GM18861 (cell line): ENCODE measurements at regions not wholly inside any gene's neighbourhood (a gene's known extent, or its start where the extent isn't known, plus 50 kb on each side); places are given as distances from the start of the nearest gene placed in this dataset.
"Not testable (repeated sequence)": the region's sequence is repeated elsewhere in the genome, so short reads cannot be mapped to it uniquely, and the experiment has no call there.

Experiments
- ATAC-seq: cut with Tn5 transposase; IDR thresholded peaks from one replicate; pipeline ENCODE4 v1.9.1; 2021; ENCODE audit not compliant: unreplicated experiment

DNA sequence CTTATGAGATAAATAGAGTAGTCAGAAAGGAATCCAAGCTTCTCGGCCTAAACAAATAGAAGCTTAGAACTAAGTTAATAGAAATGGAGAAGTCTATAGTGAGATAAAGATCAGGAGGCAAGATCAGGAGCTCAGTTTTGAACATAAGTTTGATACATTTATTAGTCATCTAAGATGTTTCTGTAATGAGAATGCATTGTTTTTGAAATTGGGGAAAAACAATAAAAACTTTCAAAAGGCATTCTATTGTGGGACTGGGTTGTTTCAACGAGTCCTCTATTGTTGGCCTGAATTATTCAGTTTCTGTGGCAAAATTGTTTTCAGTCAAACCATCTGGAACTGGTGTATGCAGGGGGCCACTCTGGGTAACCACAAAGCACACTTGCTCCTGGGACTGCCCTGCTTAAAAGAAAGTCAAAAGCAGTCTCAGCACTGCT is 181.0 kb upstream of the CLINT1 start:
- ATAC-seq: no peak

DNA sequence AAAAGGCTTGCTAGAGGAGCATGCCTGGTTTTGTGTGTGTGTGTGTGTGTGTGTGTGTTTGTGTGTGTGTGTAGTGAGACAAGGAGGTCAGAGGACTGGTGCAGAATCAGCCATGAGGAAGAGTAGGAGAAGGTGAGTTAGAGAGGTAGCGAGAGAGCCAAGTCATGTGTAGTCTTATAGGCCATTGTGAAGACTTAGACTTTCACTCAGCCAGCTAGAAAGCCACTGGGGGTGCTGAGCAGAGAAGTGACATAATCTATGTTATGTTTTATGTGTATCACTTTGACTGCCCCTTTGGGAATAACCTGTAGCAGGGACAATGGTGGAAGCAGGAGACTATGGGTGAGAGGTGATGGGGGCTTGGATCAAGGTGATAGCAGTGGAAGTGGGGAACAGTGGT is 180.5 kb upstream of the CLINT1 start:
- no peak for ATAC-seq

DNA sequence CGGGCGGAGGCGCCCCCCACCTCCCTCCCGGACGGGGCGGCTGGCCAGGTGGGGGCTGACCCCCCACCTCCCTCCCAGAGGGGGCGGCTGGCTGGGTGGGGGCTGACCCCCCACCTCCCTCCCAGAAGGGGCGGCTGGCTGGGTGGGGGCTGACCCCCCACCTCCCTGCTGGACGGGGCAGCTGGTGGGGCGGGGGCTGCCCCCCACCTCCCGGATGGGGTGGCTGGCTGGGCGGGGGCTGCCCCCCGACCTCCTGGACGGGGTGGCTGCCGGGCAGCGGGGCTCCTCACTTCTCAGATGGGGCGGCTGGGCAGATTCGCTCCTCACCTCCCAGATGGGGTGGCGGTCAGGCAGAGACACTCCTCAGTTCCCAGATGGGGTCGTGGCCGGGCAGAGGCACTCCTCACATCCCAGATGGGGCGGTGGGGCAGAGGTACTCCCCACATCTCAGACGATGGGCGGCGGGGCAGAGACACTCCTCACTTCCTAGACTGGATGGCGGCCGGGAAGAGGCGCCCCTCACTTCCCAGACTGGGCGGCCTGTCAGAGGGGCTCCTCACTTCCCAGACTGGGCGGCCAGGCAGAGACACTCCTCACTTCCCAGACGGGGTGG is 178.1 kb upstream of the CLINT1 start:
- not testable (repeated sequence) for ATAC-seq

DNA sequence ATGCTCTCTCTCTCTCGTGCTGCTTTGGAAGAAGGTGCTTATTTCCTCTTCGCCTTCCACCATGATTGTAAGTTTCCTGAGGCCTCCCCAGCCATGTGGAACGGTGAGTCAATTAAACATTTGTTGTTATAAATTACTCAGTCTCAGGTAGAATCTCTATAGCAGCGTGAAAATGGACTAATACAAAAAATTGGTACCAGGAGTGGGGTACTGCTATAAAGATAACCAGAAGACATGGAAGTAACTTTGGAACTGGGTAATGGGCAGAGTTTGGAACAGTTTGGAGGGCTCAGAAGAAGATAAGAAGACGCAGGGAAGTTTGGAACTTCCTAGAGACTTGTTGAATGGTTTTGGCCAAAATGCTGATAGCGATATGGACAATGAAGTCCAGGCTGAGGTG is 175.6 kb upstream of the CLINT1 start:
- not testable (repeated sequence) for ATAC-seq

- no peak for ATAC-seq
These were observed 174.8 kb upstream of the CLINT1 start for GRCh38 chr5:158033724-158034123.

DNA sequence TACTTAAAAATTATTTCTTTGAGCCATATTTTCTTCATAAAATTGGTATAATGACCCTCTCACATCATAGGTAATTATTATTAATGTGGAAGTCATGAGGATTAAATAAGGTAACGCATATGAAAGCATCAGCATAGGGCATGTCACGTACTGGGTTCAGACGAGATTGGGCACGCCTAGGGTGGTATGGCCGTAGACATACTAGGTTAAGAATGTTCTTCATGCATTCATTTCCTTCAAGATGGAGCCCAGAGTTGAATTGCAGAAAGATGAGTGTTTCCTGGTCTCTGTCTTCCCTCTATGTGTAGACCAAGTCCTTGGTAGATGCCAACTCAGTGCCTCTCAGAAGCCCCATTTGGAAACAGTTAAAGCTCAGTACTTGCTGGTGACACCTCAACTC is 174.1 kb upstream of the CLINT1 start:
- no peak for ATAC-seq

DNA sequence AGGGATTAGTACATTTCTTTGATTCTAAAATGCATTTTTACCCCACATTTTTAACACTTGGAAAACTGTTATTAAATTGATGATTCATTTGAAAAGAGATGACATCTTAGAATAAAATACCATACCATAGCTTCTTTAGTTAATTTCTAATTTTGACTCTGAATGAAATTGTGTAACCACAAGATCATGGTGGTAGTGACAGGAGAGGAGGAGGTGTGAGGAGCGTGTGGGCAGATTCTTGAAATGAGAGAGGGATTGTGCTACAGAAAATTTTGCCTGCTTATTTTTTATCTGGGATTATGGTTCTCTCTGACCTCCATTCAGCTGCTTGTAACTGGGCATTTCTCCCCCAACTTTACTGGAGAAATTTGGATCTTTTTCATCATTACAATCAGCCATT is 173.3 kb upstream of the CLINT1 start:
- ATAC-seq: no peak

DNA sequence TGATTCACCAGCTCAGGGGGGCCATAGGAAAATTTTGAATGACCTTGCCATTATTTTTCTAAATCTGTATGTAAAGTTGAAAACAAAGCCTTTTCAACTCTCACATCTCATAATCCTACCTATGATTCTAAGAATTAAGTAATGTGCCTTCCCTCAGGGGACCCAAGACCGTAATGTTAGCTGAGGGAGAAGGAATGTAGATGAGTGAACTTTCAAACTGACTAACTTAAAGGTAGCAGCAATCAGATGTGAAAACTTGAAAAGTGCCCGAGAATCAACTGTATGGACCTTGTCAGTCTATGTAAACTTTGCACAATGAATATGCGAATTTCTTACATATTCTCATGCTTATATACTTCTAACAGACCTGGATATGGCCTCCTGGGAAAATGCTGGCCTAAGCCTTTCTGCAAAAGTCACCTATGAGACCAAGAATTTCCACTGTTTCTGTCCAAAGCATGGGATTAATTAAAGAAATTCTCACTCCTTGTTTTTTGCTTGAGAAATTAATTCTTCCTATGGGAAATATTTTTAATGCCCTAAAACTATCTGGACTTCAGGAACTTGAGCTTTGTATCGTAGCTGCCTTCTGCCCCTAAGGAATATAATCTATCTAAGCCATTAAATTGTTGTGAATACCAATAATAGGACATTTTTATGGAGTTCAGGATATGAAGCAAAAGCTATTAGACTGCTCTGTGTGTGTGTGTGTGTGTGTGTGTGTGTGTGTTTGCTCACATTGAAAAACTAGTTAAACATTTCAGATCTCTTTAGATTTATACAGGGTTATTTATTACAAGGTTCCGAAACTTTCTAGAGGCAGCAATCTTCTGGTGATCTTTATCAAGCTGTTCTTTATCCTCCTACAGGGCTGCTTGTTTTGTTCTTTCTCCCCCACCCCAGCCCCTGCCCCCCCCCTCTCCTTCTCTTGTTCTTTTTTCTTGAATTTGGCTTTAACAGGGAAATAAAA is 169.1 kb upstream of the CLINT1 start:
- no peak for ATAC-seq

DNA sequence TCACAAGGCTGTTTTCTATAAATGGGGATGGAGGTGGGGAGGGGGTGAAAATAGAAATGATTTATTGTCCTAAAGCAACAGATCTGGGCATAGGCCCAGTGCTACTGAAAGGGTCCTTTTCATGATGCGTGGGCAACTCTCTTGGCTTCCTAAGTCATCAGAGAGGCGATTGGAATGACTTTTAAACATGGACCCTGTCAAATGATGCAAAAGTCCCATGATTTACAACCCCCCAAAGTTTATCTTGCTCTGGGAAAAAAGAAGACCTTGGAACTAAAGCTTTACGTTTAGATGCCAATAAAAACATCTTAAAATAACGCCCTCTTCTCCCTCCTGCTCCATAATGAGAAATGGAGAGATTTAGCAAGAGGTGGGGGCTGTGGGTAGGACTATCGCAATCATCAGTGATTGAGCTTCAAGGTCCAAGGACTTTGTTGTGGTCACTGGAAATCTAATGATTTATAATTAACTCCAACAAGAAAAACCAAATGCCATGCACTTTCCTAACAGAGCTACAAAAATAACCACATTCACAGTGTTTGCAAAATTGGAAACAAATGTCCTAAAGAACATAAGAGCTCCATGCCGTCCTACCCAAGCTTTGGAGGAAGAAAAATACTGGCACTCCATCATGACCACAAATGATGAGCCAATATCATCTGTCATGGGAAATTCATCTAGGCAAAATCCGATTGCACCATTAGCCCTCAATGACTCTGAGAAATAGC is 167.5 kb upstream of the CLINT1 start:
- ATAC-seq: no peak

- no peak for ATAC-seq
These were observed 164.3 kb upstream of the CLINT1 start for GRCh38 chr5:158023266-158023665.

GRCh38 chr5:158022837-158023236 is 163.9 kb upstream of the CLINT1 start:
- ATAC-seq: no peak

- no peak for ATAC-seq
These were observed 163.4 kb upstream of the CLINT1 start for GRCh38 chr5:158022393-158022792.

GRCh38 chr5:158020555-158021418 is 161.8 kb upstream of the CLINT1 start:
- ATAC-seq: no peak

- ATAC-seq: no peak
These were observed 158.5 kb upstream of the CLINT1 start for GRCh38 chr5:158017469-158017868.

DNA sequence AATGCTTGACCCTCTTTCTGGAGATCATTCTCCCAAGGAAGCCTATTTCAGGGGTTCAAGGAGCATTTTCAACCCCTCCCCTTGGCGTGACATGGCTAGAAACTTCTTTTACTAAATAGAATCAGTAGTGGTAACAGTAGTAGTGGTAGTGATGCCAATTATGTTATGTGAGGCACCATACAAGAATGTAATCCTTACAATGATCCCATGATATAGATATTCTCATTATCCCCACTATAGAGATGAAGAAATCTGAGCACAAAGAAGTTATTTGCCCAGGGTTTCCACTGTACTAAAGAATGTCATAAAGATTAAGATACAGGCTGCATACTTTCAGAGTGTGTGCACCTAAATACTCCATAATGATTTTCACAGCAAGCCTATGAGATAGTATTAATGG is 155.4 kb upstream of the CLINT1 start:
- ATAC-seq: no peak

- ATAC-seq: no peak
These were observed 155.0 kb upstream of the CLINT1 start for GRCh38 chr5:158013939-158014338.

- ATAC-seq: no peak
These were observed 154.4 kb upstream of the CLINT1 start for GRCh38 chr5:158013303-158013702.

DNA sequence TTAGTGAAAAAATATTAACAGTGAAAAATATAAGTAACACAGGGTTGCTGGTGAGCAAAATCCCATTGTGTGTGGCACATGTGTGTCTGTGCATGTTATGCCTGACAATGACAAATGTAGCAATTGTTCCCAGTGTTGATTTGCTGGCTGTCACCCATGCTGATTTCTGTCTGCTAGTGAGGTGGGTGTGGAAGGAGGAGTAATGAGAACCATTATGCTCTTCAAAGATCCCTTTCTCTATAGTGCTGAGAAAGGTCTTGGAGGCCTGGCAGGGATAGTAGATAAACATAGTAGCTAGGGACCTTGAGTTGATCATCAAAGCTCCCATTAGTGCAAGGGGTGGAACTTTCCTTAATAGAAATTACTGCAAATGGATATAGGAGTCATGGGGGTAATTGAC is 152.5 kb upstream of the CLINT1 start:
- no peak for ATAC-seq

DNA sequence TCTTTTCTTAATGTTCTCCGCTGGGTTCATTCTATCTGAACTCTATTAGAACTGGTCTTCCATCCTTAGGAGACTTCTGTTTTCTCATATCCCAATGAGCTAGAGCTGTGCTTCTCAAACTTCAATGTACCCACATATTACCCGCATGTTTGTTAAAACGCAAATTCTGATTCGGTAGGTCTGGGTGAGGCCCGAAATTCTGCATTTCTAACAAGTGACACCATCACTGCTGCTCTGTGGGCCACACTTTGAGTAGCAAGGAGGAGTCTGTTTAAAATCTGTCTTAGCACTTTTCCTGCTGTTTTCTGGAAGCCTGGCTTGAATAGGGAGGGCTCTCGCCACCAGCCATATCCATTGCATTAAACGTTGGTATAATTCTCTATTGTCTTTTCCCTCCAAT is 151.9 kb upstream of the CLINT1 start:
- ATAC-seq: no peak

- no peak for ATAC-seq
These were observed 148.4 kb upstream of the CLINT1 start for GRCh38 chr5:158007336-158007735.

- ATAC-seq: no peak
These were observed 140.8 kb upstream of the CLINT1 start for GRCh38 chr5:157999696-158000095.
